Erythroblast (primary cell): ENCODE measurements at regions not wholly inside any gene's neighbourhood (a gene's known extent, or its start where the extent isn't known, plus 50 kb on each side); places are given as distances from the start of the nearest gene placed in this dataset.

Experiments
- GATA1 ChIP-seq: IDR thresholded peaks from 2 replicates; pipeline ENCODE4 v1.6.1; 2011; ENCODE audit warnings: low read depth, mild to moderate bottlenecking, control low read depth, low read length, moderate library complexity
- POLR2A ChIP-seq: IDR thresholded peaks from 2 replicates; pipeline ENCODE4 v1.6.1; 2011; ENCODE audit warnings: mild to moderate bottlenecking, low read length

DNA sequence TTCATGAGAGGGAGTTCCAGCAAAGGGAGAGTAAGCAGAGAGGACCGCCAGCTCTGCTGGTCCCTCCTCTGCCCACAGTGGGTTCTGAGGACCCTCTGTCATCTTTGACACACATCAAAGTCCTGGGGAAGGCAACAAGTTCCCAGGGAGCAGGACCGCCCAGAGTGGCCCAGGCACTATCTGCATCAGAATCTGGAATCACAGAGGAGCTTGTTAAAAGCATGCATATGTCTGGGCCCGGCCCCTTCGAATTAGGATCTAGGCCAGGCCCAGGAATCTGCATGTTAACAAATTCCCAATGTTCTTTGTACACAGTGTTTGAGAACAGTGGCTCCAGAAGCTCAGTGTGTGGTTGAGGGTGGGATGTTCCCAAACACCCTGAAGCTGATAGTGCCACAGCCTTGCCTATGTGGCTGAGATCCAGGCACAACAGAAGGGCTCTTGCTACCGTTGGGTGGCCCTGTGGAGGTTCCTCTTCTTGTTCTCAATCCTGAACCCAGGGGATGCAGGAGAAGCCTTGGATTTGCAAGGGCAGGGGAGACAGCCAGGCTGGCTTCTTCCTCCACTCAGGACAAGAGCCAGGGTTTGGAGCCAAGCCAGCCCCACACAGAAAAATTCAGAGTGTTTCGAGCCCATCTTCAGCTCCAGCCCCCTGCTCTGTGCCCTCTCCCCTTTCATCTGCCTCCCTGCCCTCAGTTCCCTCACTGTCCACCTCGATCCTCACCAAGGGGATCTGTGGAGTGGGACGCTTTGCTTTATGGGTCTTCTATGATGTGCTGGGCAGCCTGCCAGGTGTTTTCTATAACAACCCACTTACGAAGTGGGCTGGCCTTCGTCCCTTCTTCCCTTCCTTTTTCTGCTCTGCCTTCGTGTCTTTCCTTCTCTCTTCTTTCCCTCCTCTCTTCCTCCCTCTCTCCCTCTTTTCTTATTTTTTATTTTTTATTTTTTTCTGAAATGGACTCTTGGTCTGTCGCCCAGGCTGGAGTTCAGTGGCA is 129.0 kb upstream of the TMPRSS2 start:
- TF ChIP-seq POLR2A (no peak), GATA1 (no peak)
